ENCODE measurements at regions not wholly inside any gene's neighbourhood (a gene's known extent, or its start where the extent isn't known, plus 50 kb on each side); places are given as distances from the start of the nearest gene placed in this dataset.

GRCh38 chr15:57782731-57783130, 76.2 kb downstream of the POLR2M start:
- Mint-ChIP-seq H3K27ac (no peak overlapping the region), H3K4me1 (no peaks in the 10 kb centered on the region), H3K27me3 (ENCODE audit: low read depth) (no peaks in the 10 kb centered on the region), H3K36me3 (no peaks in the 10 kb centered on the region), H3K9me3 (no peaks in the 10 kb centered on the region), H3K4me3 (no peak overlapping the region)
- ATAC-seq (no peak), DNase-seq (ENCODE audit: low spot score) (no peak)
- TF ChIP-seq NFATC4 (CRISPR knock-in tag; IDR thresholded peaks at IDR 0.05) (no peak), USF2 (CRISPR knock-in tag; IDR thresholded peaks at IDR 0.05) (no peak), GABPB1 (CRISPR knock-in tag; IDR thresholded peaks at IDR 0.05) (no peak), JUN (CRISPR knock-in tag; IDR thresholded peaks at IDR 0.05) (no peak), AFF4 (CRISPR knock-in tag; IDR thresholded peaks at IDR 0.05; ENCODE audit: borderline replicate concordance) (no peak), STAT6 (CRISPR knock-in tag; conservative IDR thresholded peaks at IDR 0.05; ENCODE audit: low read depth) (no peak), ZNF138 (CRISPR knock-in tag; conservative IDR thresholded peaks at IDR 0.05) (no peak), ZNF423 (CRISPR knock-in tag; IDR thresholded peaks at IDR 0.05) (no peak), FOXP1 (CRISPR knock-in tag; IDR thresholded peaks at IDR 0.05; ENCODE audit: borderline replicate concordance) (no peak), NR2C2 (CRISPR knock-in tag; IDR thresholded peaks at IDR 0.05) (no peak), AR (CRISPR knock-in tag; IDR thresholded peaks at IDR 0.05) (no peak), ZNF416 (CRISPR knock-in tag; IDR thresholded peaks at IDR 0.05) (no peak), CBFB (CRISPR knock-in tag; IDR thresholded peaks at IDR 0.05; ENCODE audit: low read depth) (no peak), CREB1 (CRISPR knock-in tag; IDR thresholded peaks at IDR 0.05) (no peak), ZNF232 (CRISPR knock-in tag; IDR thresholded peaks at IDR 0.05) (no peak), FOXP4 (CRISPR knock-in tag; IDR thresholded peaks at IDR 0.05) (no peak), EMX1 (CRISPR knock-in tag; IDR thresholded peaks at IDR 0.05) (no peak), ZNF512 (CRISPR knock-in tag; IDR thresholded peaks at IDR 0.05; ENCODE audit: borderline replicate concordance) (no peak), HMGXB4 (CRISPR knock-in tag; IDR thresholded peaks at IDR 0.05) (no peak), MLX (CRISPR knock-in tag; IDR thresholded peaks at IDR 0.05) (no peak)
- POLR2A ChIA-PET: interaction anchor here (0.7 kb wide), 1 partner anchor 11 kb away, joined by 3 read pairs; no protein-coding TSS in a partner anchor
- CTCF ChIA-PET: interaction anchor here (1.1 to 1.3 kb wide), 2 partner anchors 14 to 78 kb away, joined by 3 read pairs; no protein-coding TSS in a partner anchor

Data from WTC11 (cell line).